OCI-LY7 (cell line): ENCODE measurements at regions not wholly inside any gene's neighbourhood (a gene's known extent, or its start where the extent isn't known, plus 50 kb on each side); places are given as distances from the start of the nearest gene placed in this dataset.

Experiments
- EZH2phosphoT487 ChIP-seq: fragments of 200-600 bp; sonication (generic); IDR thresholded peaks from 2 replicates; pipeline ENCODE4 v1.6.1; 2018; ENCODE audit warnings: low read depth, borderline replicate concordance, mild to moderate bottlenecking, mixed run types, antibody characterized with exemption, low read length, moderate library complexity, mixed read lengths
- TF ChIP-seq, protein P1 (sequence below): fragments of 200-600 bp; sonication (generic); conservative IDR thresholded peaks from 2 replicates; pipeline ENCODE4 v1.5.1; 2014; ENCODE audit warnings: mild to moderate bottlenecking, antibody characterized with exemption, low read length, moderate library complexity, mixed read lengths

DNA sequence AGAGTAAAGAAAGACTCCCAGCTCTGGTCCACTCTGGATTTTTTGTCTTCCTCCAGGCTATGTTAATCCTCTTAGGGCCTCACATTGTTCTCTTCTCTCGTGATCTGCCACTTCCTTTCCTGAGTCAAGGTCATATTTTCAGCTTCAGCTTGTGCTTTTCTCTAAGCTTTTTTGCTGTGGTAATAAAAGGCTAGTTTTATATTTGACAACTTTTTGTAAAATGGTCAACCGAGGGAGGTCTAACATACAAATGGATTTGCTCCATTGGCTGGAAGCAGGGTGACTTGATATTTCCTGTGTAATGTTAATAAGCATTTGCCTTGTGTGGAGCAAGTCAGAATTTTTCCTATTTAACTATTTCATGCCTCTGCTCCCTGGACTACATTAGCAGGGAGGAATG is 239.7 kb downstream of the RAB28 start:
- TF ChIP-seq, protein P1, sequence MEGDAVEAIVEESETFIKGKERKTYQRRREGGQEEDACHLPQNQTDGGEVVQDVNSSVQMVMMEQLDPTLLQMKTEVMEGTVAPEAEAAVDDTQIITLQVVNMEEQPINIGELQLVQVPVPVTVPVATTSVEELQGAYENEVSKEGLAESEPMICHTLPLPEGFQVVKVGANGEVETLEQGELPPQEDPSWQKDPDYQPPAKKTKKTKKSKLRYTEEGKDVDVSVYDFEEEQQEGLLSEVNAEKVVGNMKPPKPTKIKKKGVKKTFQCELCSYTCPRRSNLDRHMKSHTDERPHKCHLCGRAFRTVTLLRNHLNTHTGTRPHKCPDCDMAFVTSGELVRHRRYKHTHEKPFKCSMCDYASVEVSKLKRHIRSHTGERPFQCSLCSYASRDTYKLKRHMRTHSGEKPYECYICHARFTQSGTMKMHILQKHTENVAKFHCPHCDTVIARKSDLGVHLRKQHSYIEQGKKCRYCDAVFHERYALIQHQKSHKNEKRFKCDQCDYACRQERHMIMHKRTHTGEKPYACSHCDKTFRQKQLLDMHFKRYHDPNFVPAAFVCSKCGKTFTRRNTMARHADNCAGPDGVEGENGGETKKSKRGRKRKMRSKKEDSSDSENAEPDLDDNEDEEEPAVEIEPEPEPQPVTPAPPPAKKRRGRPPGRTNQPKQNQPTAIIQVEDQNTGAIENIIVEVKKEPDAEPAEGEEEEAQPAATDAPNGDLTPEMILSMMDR = no peak
- TF ChIP-seq EZH2phosphoT487 = no peak
